ENCODE measurements at regions not wholly inside any gene's neighbourhood (a gene's known extent, or its start where the extent isn't known, plus 50 kb on each side); places are given as distances from the start of the nearest gene placed in this dataset.
"Not testable (repeated sequence)": the region's sequence is repeated elsewhere in the genome, so short reads cannot be mapped to it uniquely, and the experiment has no call there.

DNA sequence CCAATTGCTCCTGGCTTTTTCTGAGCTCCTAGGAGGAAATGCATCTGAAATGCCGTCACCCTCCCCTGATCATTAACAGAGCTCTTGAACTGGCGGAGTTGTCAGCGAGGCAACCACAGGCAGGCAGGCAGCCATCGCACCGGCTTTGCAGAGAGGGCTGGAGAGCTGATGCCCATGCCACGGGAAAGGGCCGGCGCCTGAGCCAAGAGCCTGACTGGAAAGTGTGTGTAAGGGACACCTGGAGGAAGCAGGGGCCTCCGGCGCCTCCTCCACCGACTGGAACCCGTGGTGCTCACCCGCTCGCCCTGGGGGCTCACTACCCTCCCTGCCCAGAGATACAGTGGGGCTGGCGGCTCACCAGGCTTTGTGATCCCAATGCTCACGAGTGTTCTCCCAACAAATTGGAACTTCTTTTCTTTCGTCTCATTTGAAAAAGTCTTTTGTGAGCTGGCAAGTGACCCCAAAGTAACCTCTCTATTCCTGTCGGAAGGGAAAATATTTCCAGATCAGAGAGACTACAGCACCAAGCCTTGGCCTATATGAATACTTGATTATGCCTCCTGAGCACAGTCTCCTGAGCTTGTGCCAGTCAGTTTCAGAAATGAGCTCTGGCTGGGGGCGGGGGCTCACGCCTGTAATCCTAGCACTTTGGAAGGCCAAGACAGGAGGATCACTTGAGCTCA lies 97.7 kb upstream of the SLC25A33 start:
- DNase-seq (ENCODE audit: low read depth, low spot score): no peak

DNA sequence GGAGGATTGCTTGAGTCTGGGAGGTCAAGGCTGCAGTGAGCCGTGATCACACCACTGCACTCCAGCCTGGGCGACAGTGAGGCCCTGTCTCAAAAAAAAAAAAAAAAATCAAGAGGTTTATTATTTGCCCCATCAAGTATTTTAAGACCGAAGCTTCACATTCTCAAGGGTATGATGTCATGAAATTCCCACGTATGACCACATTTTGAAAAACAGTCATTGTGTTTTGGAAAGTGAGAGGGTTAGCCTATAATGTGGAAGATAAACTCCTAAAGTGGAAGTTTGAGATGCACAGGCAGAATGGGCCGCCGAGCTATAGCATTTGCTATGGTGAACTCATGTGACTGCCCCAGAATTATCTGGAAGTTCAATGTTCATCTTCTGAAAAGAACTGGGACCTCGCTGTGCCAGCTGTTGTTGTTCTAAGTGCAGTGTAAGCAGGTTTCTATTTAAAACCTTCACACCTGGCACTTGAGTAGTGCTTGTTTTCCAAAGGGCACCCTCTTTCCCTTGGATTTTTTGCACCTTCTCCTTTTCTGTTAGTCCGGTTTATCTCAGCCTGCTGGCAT lies 96.9 kb upstream of the SLC25A33 start:
- DNase-seq (ENCODE audit: low read depth, low spot score): no peak

DNA sequence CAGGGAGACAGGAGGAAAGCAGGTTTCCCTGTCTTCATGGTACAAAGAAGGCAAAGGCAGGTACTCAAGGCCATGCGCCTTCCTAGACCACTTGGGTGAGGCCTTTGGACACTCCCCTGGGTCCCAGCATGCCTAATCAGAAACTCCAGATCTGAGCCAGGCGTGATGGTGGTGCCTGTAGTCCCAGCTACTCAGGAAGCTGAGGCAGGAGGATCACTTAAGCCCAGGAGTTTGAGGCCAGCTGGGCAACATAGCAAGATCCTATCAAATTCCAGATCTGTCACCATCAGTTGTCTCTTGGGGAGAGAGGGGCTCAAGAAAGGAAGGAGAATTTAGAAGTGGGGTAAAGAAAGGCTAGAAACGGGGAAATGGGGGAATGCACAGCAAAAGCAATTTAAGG lies 96.3 kb upstream of the SLC25A33 start:
- no peak for DNase-seq (ENCODE audit: low read depth, low spot score)

DNA sequence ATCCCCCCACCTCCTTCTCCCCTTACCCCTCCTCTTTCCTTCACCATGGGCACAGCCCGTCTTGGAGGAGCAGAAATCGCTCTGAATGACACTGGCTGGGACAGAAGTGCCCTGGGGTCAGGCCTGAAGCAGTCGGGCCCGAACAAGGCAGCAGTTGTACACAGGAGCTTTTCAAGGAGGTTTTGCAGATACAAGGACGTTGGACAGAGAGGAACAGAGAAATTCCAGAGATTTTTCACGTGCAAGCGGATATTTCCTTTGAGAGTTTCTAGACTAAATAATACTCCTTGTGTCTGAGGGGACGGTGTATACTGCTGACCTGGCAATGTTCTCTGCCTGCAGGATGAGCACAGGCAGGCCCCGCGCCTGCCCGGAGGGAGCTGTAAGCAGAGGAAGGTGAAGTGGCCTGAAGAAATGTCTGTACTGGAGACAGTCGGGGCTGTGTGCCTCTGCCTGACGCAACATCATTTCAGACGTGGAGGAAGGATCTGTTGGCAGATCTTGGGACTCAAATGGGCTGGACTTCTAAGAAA lies 95.3 kb upstream of the SLC25A33 start:
- no peak for DNase-seq (ENCODE audit: low read depth, low spot score)

DNA sequence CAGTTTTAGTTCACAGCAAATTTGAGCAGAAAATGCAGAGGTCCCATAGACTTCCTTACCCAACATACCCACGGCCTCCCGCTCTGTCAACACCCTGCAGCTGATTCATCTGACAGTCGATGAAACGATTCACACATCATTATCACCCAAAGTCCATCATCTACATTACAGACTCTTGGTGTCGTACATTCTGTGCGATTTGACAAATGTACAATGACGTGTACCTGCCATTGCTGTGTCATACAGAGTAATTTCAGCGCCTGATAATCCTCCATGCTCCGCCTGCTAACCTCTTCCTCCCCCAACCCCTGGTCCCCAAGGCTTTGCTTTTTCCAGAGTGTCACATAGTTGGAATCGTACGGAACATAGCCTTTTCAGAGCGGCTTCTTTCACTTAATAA lies 94.7 kb upstream of the SLC25A33 start:
- DNase-seq (ENCODE audit: low read depth, low spot score): no peak

DNA sequence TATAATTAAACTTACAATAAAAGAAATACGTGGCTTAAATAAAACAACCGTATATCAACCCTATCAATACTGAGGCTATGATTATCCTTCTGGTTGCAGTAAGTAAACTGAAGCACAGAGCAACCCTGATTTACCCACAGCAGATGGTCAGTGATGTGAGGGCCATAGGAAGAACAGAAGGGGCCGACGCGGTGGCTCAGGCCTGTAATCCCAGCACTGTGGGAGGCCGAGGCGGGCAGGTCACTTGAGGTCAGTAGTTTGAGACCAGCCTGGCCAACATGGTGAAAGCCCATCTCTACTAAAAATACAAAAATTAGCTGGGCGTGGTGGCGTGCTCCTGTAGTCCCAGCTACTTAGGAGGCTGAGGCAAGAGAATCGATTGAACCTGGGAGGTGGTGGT lies 94.2 kb upstream of the SLC25A33 start:
- DNase-seq (ENCODE audit: low read depth, low spot score): not testable (repeated sequence)

DNA sequence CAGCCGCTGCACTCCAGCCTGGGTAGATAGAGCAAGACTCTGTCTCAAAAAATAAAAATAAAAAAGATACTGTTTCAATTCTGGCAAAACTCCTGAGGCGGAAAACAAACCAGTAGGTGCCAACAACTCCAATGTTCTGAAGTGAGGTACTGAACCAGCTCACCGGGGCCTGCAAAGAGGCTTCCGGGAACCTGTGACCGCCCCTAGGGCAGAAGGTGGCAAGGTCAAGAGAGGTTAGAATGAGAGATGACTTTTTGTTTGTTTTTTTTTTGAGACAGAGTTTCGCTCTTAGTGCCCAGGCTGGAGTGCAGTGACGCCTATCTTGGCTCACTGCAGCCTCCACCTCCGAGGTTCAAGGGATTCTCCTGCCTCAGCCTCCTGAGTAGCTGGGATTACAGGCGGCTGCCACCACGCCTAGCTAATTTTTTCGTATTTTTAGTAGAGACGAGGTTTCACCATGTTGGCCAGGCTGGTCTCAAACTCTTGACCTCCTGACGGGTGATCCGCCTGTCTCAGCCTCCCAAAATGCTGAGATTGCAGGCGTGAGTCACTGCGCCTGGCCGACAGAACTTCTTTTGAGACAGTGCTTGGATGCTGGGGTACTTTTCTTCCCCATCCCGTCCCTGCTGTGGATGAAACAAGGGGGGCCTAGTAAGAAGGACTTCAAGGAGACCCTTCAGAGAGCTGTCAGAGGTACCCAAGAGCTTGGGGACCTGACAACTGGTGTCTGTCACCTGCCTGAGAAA lies 91.9 kb upstream of the SLC25A33 start:
- DNase-seq (ENCODE audit: low read depth, low spot score): no peak

DNA sequence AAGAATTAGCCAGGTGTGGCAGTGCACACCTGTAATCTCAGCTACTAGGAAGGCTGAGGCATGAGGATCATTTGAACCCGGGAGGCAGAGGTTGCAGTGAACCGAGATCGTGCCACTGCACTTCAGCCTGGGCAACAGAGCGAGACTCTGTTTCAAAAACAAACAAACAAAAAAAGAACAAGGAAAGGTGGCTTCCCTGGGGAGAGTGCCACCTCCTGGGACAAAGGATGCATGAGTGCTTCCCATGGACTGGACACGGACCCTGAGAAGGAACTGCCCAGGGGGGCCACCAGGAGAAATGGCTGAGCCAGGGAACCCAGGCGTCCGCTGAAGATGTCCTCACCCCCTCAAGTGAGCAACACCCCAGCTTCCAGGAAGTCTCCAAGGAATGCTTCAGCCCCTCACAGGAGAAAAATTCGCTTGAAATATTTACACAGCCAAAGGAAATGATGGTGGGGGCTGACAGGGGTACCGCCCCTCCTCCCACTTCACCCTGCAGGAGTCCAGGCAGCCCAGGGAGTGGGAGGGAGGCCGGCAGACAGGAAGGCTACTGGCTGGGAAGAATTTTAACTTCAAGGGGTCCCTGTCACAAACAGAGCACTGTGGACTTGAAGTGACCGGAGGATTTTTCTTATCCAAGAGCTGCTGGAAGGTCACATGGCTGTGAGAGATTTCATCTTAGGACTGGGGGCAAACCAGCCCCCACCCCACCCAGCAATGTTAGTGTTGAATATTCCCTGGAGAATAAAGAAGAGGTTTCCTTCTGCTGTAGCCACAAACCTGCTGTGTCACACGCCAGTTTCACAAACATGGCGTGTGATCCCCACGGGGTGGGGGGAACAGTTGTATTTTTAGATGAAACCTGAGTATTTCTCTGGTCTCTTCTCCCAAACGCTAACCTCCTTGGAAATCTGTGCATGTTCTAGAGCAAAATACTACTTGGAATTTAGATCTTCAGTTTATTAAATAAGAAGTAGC lies 90.8 kb upstream of the SLC25A33 start:
- no peak for DNase-seq (ENCODE audit: low read depth, low spot score)

DNA sequence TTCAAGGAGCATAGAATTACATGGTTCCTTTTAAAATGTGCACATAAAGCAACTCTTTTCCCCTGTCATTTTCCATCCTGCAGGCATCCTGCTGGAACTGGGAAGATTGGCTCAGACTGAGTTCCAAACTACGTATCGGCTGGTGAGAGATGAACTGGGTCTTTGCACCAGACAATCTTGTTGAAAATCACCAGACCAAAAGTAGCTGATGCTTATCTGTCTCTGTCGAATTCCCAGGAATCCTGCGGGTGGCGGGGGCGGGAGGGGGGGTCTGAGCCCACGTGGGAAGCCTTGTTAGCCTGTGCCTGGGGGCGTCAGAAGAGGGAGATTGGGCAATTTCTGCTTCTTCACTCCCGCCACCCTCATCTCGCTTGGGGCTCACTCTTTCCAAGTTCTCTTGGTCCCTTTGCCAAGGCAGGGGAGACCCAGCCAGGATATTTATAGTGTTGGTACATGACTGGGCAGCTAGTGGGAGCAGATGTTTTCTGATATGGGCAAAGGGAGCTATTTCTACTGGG lies 90.1 kb upstream of the SLC25A33 start:
- no peak for DNase-seq (ENCODE audit: low read depth, low spot score)

DNA sequence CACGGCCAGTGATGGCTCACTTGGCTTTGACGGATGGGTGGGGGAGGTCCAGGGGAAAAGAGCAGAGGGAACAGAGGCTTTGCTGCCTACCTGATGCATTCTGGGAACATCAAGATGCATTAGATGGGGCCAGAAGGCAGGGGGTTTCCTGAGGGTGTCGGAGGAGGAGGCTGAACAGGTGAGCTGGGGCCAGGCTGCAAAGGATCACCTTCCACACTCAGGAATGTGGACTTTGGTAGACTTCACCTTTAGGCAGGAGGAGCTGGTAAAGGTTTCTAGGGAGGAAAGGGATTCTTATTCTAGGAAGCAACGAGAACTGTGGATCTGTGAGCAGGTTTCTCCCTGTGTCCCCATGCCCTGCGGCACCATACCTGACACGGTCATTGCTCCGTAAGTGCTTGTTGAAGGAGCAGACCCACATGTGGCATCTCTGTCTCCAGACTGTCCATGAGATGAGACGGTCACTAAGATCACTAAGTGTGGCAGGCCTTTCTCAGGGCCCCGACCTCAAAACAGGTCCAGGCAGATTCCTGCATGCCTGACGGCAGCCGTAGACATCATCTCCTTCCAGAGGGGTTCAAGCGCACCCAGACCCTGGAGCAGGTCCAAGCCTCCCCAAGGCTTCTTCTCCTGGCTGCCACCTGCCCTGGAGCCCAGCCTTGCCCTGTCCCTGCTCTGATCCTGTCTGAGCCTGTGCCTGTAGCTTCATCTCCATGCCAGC lies 89.1 kb upstream of the SLC25A33 start:
- no peak for DNase-seq (ENCODE audit: low read depth, low spot score)

DNA sequence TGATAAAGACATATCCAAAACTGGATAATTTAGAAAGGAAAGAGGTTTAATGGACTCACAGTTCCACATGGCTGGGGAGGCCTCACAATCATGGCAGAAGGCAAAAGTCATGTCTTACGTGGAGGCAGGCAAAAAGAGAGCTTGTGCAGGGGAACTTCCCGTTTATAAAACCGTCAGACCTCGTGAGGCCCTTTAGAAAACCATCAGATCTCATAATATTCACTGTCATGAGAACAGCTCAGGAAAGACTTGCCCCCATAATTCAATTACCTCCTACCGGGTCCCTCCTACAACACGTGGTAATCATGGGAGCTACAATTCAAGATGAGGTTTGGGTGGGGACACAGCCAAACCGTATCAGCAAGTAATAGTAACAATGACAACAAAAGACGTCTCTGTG lies 88.2 kb upstream of the SLC25A33 start:
- no peak for DNase-seq (ENCODE audit: low read depth, low spot score)

DNA sequence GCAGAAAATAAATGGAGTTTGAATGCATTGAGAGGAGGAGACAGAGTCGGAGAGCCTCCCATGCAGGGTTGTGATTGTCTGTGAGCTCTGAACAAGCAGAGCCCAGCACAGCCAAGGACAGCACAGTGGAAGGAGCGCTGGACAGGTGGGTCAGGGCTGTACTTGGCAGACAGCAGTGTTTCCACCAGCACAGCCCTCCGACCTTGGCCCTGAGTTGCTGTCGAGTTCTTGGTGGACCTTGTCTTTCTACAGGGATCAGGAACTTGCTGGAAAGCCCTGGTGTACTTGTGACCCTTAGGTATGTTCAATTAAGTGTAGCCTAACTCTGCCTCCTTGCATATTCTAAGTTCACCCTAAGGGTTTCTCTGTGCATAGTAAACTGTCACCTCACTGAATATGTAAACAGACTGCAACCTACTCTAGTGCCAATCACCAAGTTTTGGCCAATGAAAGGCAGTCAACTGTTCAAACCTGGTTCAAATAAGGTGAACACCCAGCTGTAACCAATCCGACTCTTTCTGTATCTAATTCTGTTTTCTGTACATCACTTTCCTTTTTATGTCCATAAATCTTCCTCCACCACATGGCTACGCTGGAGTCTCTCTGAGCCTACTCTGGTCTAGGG lies 86.6 kb upstream of the SLC25A33 start:
- no peak for DNase-seq (ENCODE audit: low read depth, low spot score)

DNA sequence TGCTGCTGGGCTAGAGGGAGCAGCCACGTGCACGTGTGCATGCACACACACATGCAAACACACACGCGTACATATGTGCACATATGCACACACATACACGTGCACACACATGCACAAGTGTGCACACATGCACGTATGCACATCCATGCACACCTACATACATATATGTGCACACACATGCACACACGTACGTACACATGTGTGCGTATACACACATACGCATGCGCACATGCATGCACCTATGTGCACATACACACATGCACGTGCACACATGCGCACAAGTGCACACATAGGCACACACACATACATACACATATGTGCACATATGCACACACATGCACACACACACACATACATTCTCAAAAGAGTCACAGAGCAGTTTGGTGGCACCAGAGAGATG lies 85.9 kb upstream of the SLC25A33 start:
- no peak for DNase-seq (ENCODE audit: low read depth, low spot score)

DNA sequence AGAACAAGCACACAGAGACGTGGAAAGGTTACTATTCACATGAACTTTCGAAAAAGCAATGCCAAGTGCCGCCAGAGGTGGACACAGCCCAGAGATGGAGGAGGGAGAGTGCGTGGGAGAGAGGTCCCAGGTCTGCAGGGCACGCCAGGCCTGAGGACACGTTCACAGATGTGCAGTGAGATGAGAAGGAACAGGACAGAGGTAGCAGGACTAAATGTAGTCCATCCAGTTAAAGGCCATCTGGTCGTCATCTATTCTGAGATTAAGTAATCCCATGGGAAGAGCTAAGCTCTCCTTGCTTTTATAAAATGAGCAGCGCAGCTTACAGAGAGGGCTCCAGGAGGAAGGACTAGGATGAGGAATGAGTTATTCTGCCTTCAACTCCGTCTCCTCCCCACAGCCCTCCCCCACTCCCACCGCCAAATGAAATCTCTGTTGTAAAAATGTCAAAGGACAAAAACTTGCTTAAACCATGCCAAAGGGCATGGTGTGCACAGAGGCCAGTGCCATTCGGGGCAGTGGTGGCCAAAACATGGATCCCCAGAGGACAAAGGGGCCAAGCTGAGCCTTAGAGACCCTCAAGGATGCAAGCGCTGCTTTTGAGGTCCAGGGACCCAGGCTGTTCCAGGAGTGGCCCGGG lies 85.4 kb upstream of the SLC25A33 start:
- no peak for DNase-seq (ENCODE audit: low read depth, low spot score)

DNA sequence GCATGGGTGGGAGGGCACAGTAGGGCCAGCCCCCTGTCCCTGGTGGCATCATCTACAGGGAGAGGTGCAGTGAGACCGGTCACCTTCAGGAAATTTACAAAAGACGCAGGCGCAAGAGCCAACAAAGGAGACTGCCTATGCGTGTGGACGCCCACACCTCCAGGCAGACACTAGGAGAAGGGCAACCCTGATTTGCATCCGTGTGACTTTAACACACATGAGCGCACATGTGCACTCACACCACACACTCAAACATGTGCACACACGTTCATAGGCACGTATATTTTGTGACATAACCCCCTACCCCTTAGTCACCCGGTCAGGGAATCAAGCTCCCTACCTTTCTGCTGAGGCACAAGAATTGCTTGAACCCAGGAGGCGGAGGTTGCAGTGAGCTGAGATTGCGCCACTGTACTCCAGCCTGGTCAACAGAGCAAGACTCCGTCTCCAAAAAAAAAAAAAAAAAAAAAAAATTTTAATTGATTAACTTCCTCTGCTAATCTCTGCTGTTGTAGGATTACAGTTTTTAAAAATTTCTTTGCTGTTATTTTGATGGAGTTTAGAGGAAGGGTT lies 84.7 kb upstream of the SLC25A33 start:
- no peak for DNase-seq (ENCODE audit: low read depth, low spot score)

DNA sequence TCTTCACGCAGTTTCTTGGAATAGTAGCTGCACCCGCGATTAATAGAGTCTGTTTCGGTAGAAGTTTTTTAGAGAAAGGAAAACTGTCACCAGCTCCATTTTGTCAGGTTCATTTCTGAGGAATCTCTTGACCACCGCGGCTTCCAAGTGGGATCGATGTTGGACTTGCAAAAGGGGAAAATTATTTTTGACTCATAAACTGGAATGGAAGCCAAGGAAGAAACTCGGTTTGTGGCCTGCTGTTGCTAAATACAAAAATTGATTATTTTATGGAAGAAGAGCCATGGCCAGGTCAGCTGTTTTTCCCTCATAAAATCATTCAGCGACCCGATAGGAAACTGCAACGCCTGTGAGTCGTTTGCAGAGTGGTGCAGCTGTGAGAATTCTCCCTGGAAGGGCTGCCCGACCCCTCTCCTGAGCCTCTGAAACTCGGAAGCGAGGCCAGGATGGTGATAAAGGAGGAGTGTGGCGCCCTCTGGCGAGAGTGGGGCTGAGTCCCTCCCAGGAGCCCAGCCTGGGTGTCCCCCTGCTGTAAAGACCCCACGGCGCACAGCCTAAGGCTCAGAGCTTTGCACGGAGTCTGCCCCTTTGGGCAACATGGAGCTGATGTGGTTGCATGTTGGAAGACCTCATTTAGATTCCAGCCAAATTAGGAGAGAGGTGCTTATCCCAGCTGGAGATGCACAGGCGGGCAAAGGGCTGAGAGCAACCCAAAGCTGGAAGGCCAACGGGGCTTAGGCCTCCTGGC lies 83.6 kb upstream of the SLC25A33 start:
- no peak for DNase-seq (ENCODE audit: low read depth, low spot score)

DNA sequence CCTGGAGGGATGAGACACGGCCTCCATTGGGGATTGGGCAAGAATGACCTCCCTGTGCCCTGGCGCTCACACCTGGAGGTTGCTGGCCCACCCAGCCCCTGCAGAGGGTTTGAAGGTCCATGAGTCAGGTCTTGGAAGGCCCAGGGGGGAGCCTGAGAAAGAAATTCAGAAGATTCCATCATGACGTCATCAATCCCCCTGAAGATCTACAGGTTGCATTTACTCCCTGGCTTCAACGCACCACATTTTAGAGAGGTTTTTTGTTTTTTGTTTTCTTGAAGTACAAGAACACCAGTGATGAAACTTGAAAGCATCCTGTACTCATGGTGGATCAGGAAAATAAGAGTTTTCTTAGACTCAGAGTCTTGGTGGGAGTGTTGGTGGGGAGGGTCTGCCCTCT lies 82.4 kb upstream of the SLC25A33 start:
- no peak for DNase-seq (ENCODE audit: low read depth, low spot score)

DNA sequence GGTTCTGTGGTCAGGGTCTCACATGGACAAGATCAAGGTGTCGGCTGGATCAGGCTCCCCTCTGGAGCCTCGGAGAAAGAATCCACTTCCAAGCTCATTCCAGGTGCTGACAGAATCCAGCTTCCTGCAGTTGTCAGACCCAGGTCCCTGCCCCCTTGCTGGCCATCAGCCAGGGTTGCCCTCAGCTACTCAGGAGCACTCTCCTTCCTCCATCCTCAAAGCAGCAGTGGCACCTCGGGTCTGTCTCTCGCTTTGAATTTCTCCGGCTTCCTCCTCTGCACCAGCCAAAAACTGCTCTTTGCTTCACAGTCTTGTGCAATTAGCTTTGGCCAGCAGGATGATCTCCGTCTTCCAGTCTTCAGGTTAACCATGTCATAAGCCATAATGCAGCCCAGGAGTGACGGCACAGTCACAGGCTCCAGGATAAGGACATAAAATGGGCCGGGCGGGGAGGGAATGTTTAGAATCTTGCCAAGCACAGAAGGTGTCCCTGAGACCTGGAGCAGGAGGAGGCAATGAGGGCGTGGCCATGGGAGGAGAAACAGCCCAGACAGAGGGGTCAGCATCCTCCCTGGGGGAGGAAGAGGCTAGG lies 79.4 kb upstream of the SLC25A33 start:
- DNase-seq (ENCODE audit: low read depth, low spot score): no peak
